Muscle of back (tissue), 3 donors: ENCODE measurements at regions not wholly inside any gene's neighbourhood (a gene's known extent, or its start where the extent isn't known, plus 50 kb on each side); places are given as distances from the start of the nearest gene placed in this dataset.

ENCODE experiments used
- DNase-seq, 3 donors: peaks; one replicate each; pipeline versions ENCODE4 v3.0.0 to v3.0.0-alpha.2; 2013

- DNase-seq, result no peak
These were observed 370.3 kb downstream of the BMPER start for GRCh38 chr7:34275624-34276023.

GRCh38 chr7:34277016-34277802 lies 371.9 kb downstream of the BMPER start:
- DNase-seq, result no peak

- DNase-seq, result no peak
These were observed 372.5 kb downstream of the BMPER start for GRCh38 chr7:34277803-34278199.

GRCh38 chr7:34281260-34281659 lies 375.9 kb downstream of the BMPER start:
- no peak for DNase-seq

- no peak for DNase-seq
These were observed 375.7 kb upstream of the NPSR1 start for GRCh38 chr7:34282271-34282670.

- no peak for DNase-seq
These were observed 361.4 kb upstream of the NPSR1 start for GRCh38 chr7:34296663-34297062.

GRCh38 chr7:34298492-34299013 lies 359.5 kb upstream of the NPSR1 start:
- no peak for DNase-seq

GRCh38 chr7:34299066-34299465 lies 359.0 kb upstream of the NPSR1 start:
- DNase-seq, result no peak

GRCh38 chr7:34307540-34307939 lies 350.5 kb upstream of the NPSR1 start:
- no peak for DNase-seq

GRCh38 chr7:34308595-34308994 lies 349.4 kb upstream of the NPSR1 start:
- DNase-seq, result no peak

- DNase-seq, result no peak
These were observed 348.9 kb upstream of the NPSR1 start for GRCh38 chr7:34309116-34309515.

GRCh38 chr7:34309584-34309983 lies 348.4 kb upstream of the NPSR1 start:
- DNase-seq, result no peak

- no peak for DNase-seq
These were observed 346.4 kb upstream of the NPSR1 start for GRCh38 chr7:34311591-34311990.

- no peak for DNase-seq
These were observed 345.4 kb upstream of the NPSR1 start for GRCh38 chr7:34312624-34313023.

- DNase-seq, result no peak
These were observed 344.7 kb upstream of the NPSR1 start for GRCh38 chr7:34313289-34313688.

GRCh38 chr7:34315032-34315431 lies 343.0 kb upstream of the NPSR1 start:
- peak in 1 of 3 donors; percentile 88 for DNase-seq

GRCh38 chr7:34317039-34317438 lies 341.0 kb upstream of the NPSR1 start:
- no peak for DNase-seq

GRCh38 chr7:34320412-34320811 lies 337.6 kb upstream of the NPSR1 start:
- no peak for DNase-seq

- peak; percentile 59 to 81 (median 67) for DNase-seq
These were observed 336.9 kb upstream of the NPSR1 start for GRCh38 chr7:34320926-34321661.

GRCh38 chr7:34322841-34323240 lies 335.2 kb upstream of the NPSR1 start:
- no peak for DNase-seq

GRCh38 chr7:34327681-34328080 lies 330.3 kb upstream of the NPSR1 start:
- DNase-seq, result peak in 1 of 3 donors; percentile 12

- DNase-seq, result no peak
These were observed 327.7 kb upstream of the NPSR1 start for GRCh38 chr7:34330308-34330707.

GRCh38 chr7:34331102-34331501 lies 326.9 kb upstream of the NPSR1 start:
- no peak for DNase-seq
